Urinary bladder (tissue), 3 donors: ENCODE measurements at regions not wholly inside any gene's neighbourhood (a gene's known extent, or its start where the extent isn't known, plus 50 kb on each side); places are given as distances from the start of the nearest gene placed in this dataset.

ENCODE experiments used
- DNase-seq: peaks from one replicate; pipeline ENCODE4 v3.0.0-alpha.2; 2015; ENCODE audit errors: extremely low spot score
- H3K27ac ChIP-seq: one replicate; pipeline ENCODE4 v1.5.1; 2013; ENCODE audit warnings: low read depth, mild to moderate bottlenecking, moderate library complexity
- H3K36me3 ChIP-seq: one replicate; pipeline ENCODE4 v1.6.1; 2013; ENCODE audit warnings: mild to moderate bottlenecking, moderate library complexity; ENCODE audit not compliant: insufficient read depth
- H3K4me1 ChIP-seq: one replicate; pipeline ENCODE4 v1.6.1; 2013; ENCODE audit warnings: mild to moderate bottlenecking, moderate library complexity; ENCODE audit not compliant: insufficient read depth
- H3K4me3 ChIP-seq: one replicate; pipeline ENCODE4 v1.5.1; 2013; ENCODE audit warnings: low read depth, low read length
- WGBS: extraction: QIAGEN DNeasy Blood & Tissue Kit; methylation state at CpG from one replicate; pipeline ENCODE4 v1.1.7; 2013; 5-methylcytosine and 5-hydroxymethylcytosine counted together
- donor health status: healthy with polysubstance abuse.
- donor health status: healthy.

GRCh38 chr6:147829835-147830234 lies 321.3 kb downstream of the SAMD5 start:
- Histone ChIP-seq H3K4me3 (no peak overlapping the region), H3K36me3 (no peaks in the 10 kb centered on the region), H3K4me1 (no peaks in the 10 kb centered on the region), H3K27ac (no peak overlapping the region)
- no peak for DNase-seq

GRCh38 chr6:147831356-147831755 lies 322.9 kb downstream of the SAMD5 start:
- Histone ChIP-seq H3K36me3 (no peaks in the 10 kb centered on the region), H3K27ac (no peak overlapping the region), H3K4me3 (no peak overlapping the region), H3K4me1 (no peaks in the 10 kb centered on the region)
- DNase-seq, result no peak
- WGBS, result 74% methylated on average over 2 of the region's 2 CpGs

GRCh38 chr6:147833607-147834006 lies 325.1 kb downstream of the SAMD5 start:
- H3K4me3 ChIP-seq, result no peak overlapping the region
- H3K4me1 ChIP-seq, result no peaks in the 10 kb centered on the region
- DNase-seq, result no peak
- 82% methylated on average over 1 of the region's 1 CpG for WGBS
- no peak overlapping the region for H3K27ac ChIP-seq
- H3K36me3 ChIP-seq, result no peaks in the 10 kb centered on the region

GRCh38 chr6:147834084-147834776 lies 325.7 kb downstream of the SAMD5 start:
- DNase-seq, result no peak
- no peaks in the 10 kb centered on the region for H3K4me1 ChIP-seq
- H3K27ac ChIP-seq, result no peak overlapping the region
- H3K36me3 ChIP-seq, result no peaks in the 10 kb centered on the region
- no peak overlapping the region for H3K4me3 ChIP-seq
- 61% methylated on average over 7 of the region's 7 CpGs for WGBS

- H3K4me3 ChIP-seq, result no peak overlapping the region
- H3K27ac ChIP-seq, result no peak overlapping the region
- 98% methylated on average over 4 of the region's 4 CpGs for WGBS
- H3K4me1 ChIP-seq, result no peaks in the 10 kb centered on the region
- no peaks in the 10 kb centered on the region for H3K36me3 ChIP-seq
- no peak for DNase-seq
These were observed 329.1 kb downstream of the SAMD5 start for GRCh38 chr6:147837540-147837939.

- H3K36me3 ChIP-seq, result no peaks in the 10 kb centered on the region
- DNase-seq, result no peak
- whole genome bisulfite sequencing, result 49% methylated on average over 2 of the region's 2 CpGs
- no peak overlapping the region for H3K27ac ChIP-seq
- no peaks in the 10 kb centered on the region for H3K4me1 ChIP-seq
- no peak overlapping the region for H3K4me3 ChIP-seq
These were observed 331.5 kb downstream of the SAMD5 start for GRCh38 chr6:147839708-147840610.

GRCh38 chr6:147841547-147842148 lies 333.2 kb downstream of the SAMD5 start:
- Histone ChIP-seq H3K27ac (no peak overlapping the region), H3K4me3 (no peak overlapping the region), H3K36me3 (no peaks in the 10 kb centered on the region), H3K4me1 (no peaks in the 10 kb centered on the region)
- 57% methylated on average over 1 of the region's 1 CpG for WGBS
- DNase-seq, result no peak

GRCh38 chr6:147849401-147850330 lies 341.2 kb downstream of the SAMD5 start:
- no peak for DNase-seq
- WGBS, result 62% methylated on average over 10 of the region's 10 CpGs
- Histone ChIP-seq H3K27ac (no peak overlapping the region), H3K4me1 (no peaks in the 10 kb centered on the region), H3K4me3 (no peak overlapping the region), H3K36me3 (no peaks in the 10 kb centered on the region)

- peaks cover 1% of the 10 kb centered on the region for H3K36me3 ChIP-seq
- WGBS, result 96% methylated on average over 2 of the region's 2 CpGs
These were observed 344.3 kb downstream of the SAMD5 start for GRCh38 chr6:147852772-147853171.

GRCh38 chr6:147853574-147853973 lies 345.1 kb downstream of the SAMD5 start:
- no peak overlapping the region for H3K27ac ChIP-seq
- peaks cover 1% of the 10 kb centered on the region for H3K36me3 ChIP-seq
- H3K4me3 ChIP-seq, result no peak overlapping the region
- 94% methylated on average over 3 of the region's 3 CpGs for WGBS
- no peaks in the 10 kb centered on the region for H3K4me1 ChIP-seq
- no peak for DNase-seq

More at GRCh38 chr6:147852772-147853171, 344.3 kb downstream of the SAMD5 start:
- H3K4me3 ChIP-seq, result no peak overlapping the region
- no peak for DNase-seq
- H3K27ac ChIP-seq, result no peak overlapping the region
- no peaks in the 10 kb centered on the region for H3K4me1 ChIP-seq

- Histone ChIP-seq H3K36me3 (peaks cover 1% of the 10 kb centered on the region), H3K4me1 (no peaks in the 10 kb centered on the region), H3K27ac (no peak overlapping the region), H3K4me3 (no peak overlapping the region)
- no peak for DNase-seq
- WGBS, result 96% methylated on average over 3 of the region's 3 CpGs
These were observed 347.5 kb downstream of the SAMD5 start for GRCh38 chr6:147855803-147856482.

GRCh38 chr6:147856687-147857086 lies 348.2 kb downstream of the SAMD5 start:
- 84% methylated on average over 5 of the region's 5 CpGs for WGBS
- Histone ChIP-seq H3K27ac (no peak overlapping the region), H3K4me3 (no peak overlapping the region), H3K36me3 (peaks cover 1% of the 10 kb centered on the region), H3K4me1 (no peaks in the 10 kb centered on the region)
- DNase-seq, result no peak

- Histone ChIP-seq H3K4me3 (no peak overlapping the region), H3K4me1 (no peaks in the 10 kb centered on the region), H3K27ac (no peak overlapping the region), H3K36me3 (peaks cover 1% of the 10 kb centered on the region)
- 93% methylated on average over 2 of the region's 2 CpGs for WGBS
- DNase-seq, result no peak
These were observed 349.9 kb downstream of the SAMD5 start for GRCh38 chr6:147858421-147858820.
